Loucy (cell line): ENCODE measurements at regions not wholly inside any gene's neighbourhood (a gene's known extent, or its start where the extent isn't known, plus 50 kb on each side); places are given as distances from the start of the nearest gene placed in this dataset.
"Not testable (repeated sequence)": the region's sequence is repeated elsewhere in the genome, so short reads cannot be mapped to it uniquely, and the experiment has no call there.

Source experiments
- EZH2phosphoT487 ChIP-seq: fragments of 200-600 bp; IDR thresholded peaks from 2 replicates; pipeline ENCODE4 v1.6.1; 2018; ENCODE audit warnings: antibody characterized with exemption, mild to moderate bottlenecking, moderate library complexity, borderline replicate concordance
- TF ChIP-seq, protein P1 (sequence below): fragments of 200-600 bp; sonication (generic); conservative IDR thresholded peaks from 2 replicates; pipeline ENCODE4 v1.5.1; 2014; ENCODE audit warnings: mild to moderate bottlenecking, antibody characterized with exemption, low read length

DNA sequence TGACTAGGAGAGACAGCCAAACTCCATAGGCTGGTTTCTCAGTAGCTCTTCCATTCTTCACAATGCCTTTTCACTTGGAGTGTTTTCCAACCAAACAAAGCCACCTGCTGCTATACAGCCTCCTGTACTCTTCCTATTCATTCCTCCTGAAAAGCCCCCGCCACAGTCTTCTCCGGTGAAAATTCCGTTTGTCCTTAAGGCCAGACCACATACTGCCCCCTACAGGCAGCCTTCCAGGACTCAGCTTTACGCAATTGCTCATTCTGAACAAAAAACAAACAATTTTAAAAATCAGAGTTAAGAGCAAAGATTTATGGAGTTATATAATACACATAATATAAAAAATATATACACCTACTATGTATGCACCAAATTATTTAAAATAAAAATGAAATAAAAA, 611.5 kb downstream of the COL12A1 start:
- TF ChIP-seq, protein P1, sequence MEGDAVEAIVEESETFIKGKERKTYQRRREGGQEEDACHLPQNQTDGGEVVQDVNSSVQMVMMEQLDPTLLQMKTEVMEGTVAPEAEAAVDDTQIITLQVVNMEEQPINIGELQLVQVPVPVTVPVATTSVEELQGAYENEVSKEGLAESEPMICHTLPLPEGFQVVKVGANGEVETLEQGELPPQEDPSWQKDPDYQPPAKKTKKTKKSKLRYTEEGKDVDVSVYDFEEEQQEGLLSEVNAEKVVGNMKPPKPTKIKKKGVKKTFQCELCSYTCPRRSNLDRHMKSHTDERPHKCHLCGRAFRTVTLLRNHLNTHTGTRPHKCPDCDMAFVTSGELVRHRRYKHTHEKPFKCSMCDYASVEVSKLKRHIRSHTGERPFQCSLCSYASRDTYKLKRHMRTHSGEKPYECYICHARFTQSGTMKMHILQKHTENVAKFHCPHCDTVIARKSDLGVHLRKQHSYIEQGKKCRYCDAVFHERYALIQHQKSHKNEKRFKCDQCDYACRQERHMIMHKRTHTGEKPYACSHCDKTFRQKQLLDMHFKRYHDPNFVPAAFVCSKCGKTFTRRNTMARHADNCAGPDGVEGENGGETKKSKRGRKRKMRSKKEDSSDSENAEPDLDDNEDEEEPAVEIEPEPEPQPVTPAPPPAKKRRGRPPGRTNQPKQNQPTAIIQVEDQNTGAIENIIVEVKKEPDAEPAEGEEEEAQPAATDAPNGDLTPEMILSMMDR: not testable (repeated sequence)
- TF ChIP-seq EZH2phosphoT487: not testable (repeated sequence)
